NCI-H128 (cell line): ENCODE measurements at regions not wholly inside any gene's neighbourhood (a gene's known extent, or its start where the extent isn't known, plus 50 kb on each side); places are given as distances from the start of the nearest gene placed in this dataset.
"Not testable (repeated sequence)": the region's sequence is repeated elsewhere in the genome, so short reads cannot be mapped to it uniquely, and the experiment has no call there.

Experiments used
- DNase-seq: peaks from one replicate; lab custom pipeline; 2025; ENCODE audit not compliant: unreplicated experiment; lab: John Stamatoyannopoulos, UW

GRCh38 chr1:119251751-119252150 lies 111.3 kb upstream of the WARS2 start:
- DNase-seq = no peak

- no peak for DNase-seq
These were observed 112.9 kb upstream of the WARS2 start for GRCh38 chr1:119253366-119253765.

GRCh38 chr1:119254067-119254720 lies 113.7 kb upstream of the WARS2 start:
- no peak for DNase-seq

- not testable (repeated sequence) for DNase-seq
These were observed 112.5 kb upstream of the HAO2 start for GRCh38 chr1:119256089-119256488.

DNA sequence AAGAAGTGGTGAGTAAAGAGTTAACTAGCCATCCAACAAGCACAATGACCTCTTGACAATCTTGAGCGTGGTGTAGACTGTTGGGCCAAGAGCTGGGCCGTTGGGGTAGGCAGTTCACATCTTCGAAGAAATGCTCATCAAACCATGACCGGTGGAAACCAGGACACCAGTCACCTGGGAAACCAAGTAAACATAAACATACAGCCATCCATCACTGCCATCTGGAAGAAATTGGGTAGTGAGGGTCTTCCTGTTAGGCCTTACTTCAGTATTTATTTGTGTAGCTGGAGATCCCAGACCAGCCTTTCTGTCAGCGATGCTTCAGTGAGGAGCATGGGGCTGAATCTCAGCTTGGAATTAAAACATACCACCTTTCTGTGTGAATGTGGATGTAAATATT lies 108.1 kb upstream of the HAO2 start:
- DNase-seq = no peak

GRCh38 chr1:119266386-119266785 lies 102.2 kb upstream of the HAO2 start:
- no peak for DNase-seq

GRCh38 chr1:119266858-119267257 lies 101.7 kb upstream of the HAO2 start:
- no peak for DNase-seq

DNA sequence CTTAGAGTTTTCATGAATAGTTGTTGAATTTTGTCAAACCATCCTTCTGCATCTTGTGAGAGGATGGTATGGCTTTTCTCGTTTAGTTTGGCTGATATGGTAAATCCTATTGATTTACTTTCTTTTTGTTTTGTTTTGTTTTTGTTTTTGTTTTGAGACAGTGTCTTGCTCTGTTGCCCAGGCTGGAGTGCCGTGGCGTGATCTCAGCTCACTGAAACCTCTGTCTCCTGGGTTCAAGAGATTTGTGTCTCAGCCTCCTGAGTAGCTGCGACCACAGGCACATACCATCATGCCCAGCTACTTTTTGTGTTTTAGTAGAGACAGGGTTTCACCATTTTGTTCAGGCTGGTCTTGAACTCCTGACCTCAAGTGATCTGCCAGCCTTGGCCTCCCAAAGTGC lies 101.3 kb upstream of the HAO2 start:
- not testable (repeated sequence) for DNase-seq

- no peak for DNase-seq
These were observed 99.7 kb upstream of the HAO2 start for GRCh38 chr1:119268879-119269278.

- DNase-seq = no peak
These were observed 93.1 kb upstream of the HAO2 start for GRCh38 chr1:119275145-119276134.

GRCh38 chr1:119276558-119276957 lies 92.0 kb upstream of the HAO2 start:
- no peak for DNase-seq

GRCh38 chr1:119279456-119280381 lies 88.9 kb upstream of the HAO2 start:
- DNase-seq = no peak

DNA sequence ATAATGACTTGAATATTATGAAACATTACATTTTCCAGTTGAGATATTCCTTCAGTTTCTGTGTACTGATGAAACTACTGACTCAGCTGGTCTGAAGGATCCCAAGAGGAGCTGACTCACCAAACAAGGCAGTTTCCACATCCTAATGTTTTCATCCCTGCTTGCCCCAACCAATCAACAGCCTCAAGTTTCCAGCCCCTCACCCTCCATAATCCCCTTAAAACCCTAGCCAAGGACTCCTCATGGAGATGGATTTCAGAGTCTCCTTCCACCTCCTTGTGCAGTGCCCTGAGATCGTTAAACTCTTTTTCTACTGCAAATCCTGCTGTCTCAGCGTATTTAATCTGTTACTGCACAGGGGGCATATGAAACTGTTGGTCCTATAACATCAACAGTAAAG lies 83.1 kb upstream of the HAO2 start:
- DNase-seq = no peak

DNA sequence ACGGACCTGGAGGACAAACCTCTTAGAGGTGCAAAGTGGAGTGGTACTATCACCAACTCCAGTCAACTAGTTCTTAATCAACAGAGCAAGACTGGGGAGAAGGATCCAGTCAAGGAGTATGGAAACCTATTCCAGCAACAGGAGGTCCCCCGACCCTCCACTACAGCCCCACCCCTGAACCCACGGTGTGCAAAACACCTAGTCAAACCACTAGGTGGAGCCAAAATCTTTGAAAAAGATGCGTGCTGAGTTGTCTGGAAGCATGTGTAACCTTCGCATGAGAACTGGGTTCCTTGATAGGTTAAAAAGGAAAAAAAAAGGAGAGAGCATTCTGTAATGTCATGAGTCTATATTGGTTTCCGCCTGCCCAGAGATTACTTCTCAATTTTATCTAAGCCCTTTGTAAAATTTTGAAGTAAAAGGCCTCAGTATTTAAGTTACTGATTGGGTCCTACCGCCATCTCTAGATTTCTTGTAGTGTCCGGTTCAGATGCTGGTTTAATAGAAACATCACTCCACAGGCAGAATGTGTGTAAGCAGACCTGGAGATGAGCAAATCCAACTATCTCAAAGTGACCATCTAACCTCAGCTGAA lies 81.9 kb upstream of the HAO2 start:
- DNase-seq = peak; percentile 26

GRCh38 chr1:119288751-119289150 lies 79.8 kb upstream of the HAO2 start:
- no peak for DNase-seq

DNA sequence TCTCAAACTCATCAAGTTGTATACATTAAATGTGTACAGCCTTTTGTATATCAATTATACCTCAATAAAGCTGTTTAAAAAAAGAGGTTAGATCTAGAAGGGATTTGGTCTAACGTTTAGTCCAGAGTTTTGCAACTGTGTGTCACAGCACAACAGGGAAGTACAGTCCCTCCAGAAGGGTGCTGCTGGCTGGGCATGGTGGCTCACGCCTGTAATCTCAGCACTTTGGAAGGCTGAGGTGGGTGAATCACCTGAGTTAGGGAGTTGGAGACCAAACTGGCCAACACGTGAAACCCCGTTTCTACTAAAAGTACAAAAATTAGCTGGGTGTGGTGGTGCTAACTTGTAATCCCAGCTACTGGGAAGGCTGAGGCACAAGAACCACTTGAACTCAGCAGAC lies 78.3 kb upstream of the HAO2 start:
- no peak for DNase-seq

DNA sequence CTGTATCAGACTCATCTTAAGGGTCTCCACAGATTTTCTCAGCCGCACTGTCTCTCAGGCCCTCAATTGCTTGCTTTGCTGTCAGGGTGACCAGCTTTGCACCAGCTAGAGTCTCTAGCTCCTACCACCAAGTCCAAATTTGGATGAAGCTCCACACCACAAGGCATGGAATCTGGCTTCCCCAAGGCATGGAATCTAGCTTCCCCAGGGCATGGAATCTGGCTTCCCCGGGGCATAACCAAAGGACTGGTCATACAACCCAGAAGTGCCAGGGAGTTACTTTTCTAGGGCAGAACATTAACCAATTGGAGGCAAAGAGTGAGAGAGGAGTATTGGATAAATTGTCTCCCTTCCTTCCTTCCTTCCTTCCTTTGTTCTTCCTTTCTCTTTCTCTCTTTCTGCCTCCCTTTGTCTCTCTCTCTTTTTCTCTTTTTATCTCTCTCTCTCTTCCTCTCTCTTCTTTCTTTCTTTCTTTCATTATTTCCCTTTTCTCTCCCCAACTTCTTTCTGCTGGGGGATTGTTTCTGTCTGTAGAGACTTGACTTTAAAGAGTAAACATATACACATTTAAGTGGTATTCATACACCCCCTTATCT lies 76.9 kb upstream of the HAO2 start:
- no peak for DNase-seq

- DNase-seq = no peak
These were observed 74.8 kb upstream of the HAO2 start for GRCh38 chr1:119293797-119294196.

DNA sequence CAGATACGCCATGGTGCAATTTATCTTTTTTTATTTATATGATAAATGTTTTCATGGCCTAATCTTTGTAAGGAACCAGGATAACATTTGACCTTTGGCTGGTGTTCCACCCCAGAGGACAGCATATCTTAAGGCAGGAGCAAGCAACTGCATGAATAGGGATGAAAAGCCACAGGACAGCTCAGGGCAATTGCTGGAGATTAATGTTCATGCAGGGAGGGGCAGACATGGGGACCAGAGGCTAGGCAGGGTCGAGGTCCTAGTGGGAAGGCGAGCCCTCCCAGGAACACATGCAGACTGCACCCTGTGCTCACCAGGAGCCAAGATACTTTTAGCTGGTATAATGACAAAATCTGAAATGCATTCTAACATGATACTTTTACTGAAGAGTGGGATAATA lies 74.4 kb upstream of the HAO2 start:
- no peak for DNase-seq

- DNase-seq = no peak
These were observed 73.9 kb upstream of the HAO2 start for GRCh38 chr1:119294722-119295121.
